GM19324 (cell line): ENCODE measurements at regions not wholly inside any gene's neighbourhood (a gene's known extent, or its start where the extent isn't known, plus 50 kb on each side); places are given as distances from the start of the nearest gene placed in this dataset.

Source experiments
- ATAC-seq: cut with Tn5 transposase; IDR thresholded peaks from one replicate; pipeline ENCODE4 v1.9.1; 2021; ENCODE audit warnings: mild to moderate bottlenecking, moderate library complexity; ENCODE audit not compliant: unreplicated experiment, low FRiP score

GRCh38 chr2:236517251-236518031 is 52.2 kb upstream of the ACKR3 start:
- no peak for ATAC-seq
